H9 (cell line): ENCODE measurements at regions not wholly inside any gene's neighbourhood (a gene's known extent, or its start where the extent isn't known, plus 50 kb on each side); places are given as distances from the start of the nearest gene placed in this dataset.

ENCODE experiments used
- DNase-seq: peaks from one replicate; pipeline ENCODE4 v3.0.0-alpha.2; 2017
- H2AFZ ChIP-seq: one replicate; pipeline ENCODE4 v1.6.1; 2013; ENCODE audit warnings: mild to moderate bottlenecking, low read length, control low read depth, moderate library complexity
- H2AK5ac ChIP-seq: 2 replicates; pipeline ENCODE4 v1.6.1; 2013; ENCODE audit warnings: low read length, control low read depth, mixed read lengths; ENCODE audit not compliant: insufficient read length
- H2BK120ac ChIP-seq: one replicate; pipeline ENCODE4 v1.6.1; 2013; ENCODE audit warnings: low read depth, mild to moderate bottlenecking, low read length, control low read depth, inconsistent platforms; ENCODE audit not compliant: poor library complexity, severe bottlenecking
- H2BK12ac ChIP-seq: 2 replicates; pipeline ENCODE4 v1.6.1; 2013; ENCODE audit warnings: low read length, control low read depth, mixed read lengths, low read depth; ENCODE audit not compliant: insufficient read length
- H2BK15ac ChIP-seq: 2 replicates; pipeline ENCODE4 v1.6.1; 2013; ENCODE audit warnings: low read depth, low read length, control low read depth
- H2BK20ac ChIP-seq: one replicate; pipeline ENCODE4 v1.6.1; 2013; ENCODE audit warnings: low read depth, mild to moderate bottlenecking, low read length, control low read depth, inconsistent platforms; ENCODE audit not compliant: poor library complexity, severe bottlenecking
- H2BK5ac ChIP-seq: 2 replicates; pipeline ENCODE4 v1.6.1; 2013; ENCODE audit warnings: low read length, control low read depth, mixed read lengths; ENCODE audit not compliant: insufficient read length
- H3K14ac ChIP-seq: 2 replicates; pipeline ENCODE4 v1.6.1; 2013; ENCODE audit warnings: low read length, control low read depth; ENCODE audit not compliant: insufficient read depth
- H3K18ac ChIP-seq: 2 replicates; pipeline ENCODE4 v1.6.1; 2013; ENCODE audit warnings: low read depth, mild to moderate bottlenecking, mixed read lengths, low read length, control low read depth; ENCODE audit not compliant: insufficient read length
- H3K23ac ChIP-seq: 2 replicates; pipeline ENCODE4 v1.6.1; 2013; ENCODE audit warnings: low read length, control low read depth, mixed read lengths, low read depth; ENCODE audit not compliant: insufficient read length
- H3K23me2 ChIP-seq: 2 replicates; pipeline ENCODE4 v1.6.1; 2013; ENCODE audit warnings: low read depth, mild to moderate bottlenecking, mixed read lengths, low read length, control low read depth; ENCODE audit not compliant: insufficient read length, poor library complexity, severe bottlenecking
- H3K27ac ChIP-seq: 2 replicates; pipeline ENCODE4 v1.5.1; 2013; ENCODE audit warnings: low read length, control low read depth, mixed read lengths, low read depth; ENCODE audit not compliant: insufficient read length
- H3K27me3 ChIP-seq: 2 replicates; pipeline ENCODE4 v1.6.1; 2013; ENCODE audit warnings: low read length, control low read depth, inconsistent platforms; ENCODE audit not compliant: insufficient read depth
- H3K4ac ChIP-seq: 2 replicates; pipeline ENCODE4 v1.6.1; 2013; ENCODE audit warnings: low read depth, mild to moderate bottlenecking, control low read depth, inconsistent platforms, low read length, moderate library complexity
- H3K4me1 ChIP-seq: 2 replicates; pipeline ENCODE4 v1.6.1; 2013; ENCODE audit warnings: low read length, control low read depth, inconsistent platforms; ENCODE audit not compliant: insufficient read depth
- H3K4me2 ChIP-seq: 2 replicates; pipeline ENCODE4 v1.6.1; 2013; ENCODE audit warnings: low read length, control low read depth, mixed read lengths; ENCODE audit not compliant: insufficient read length, insufficient read depth
- H3K56ac ChIP-seq: 2 replicates; pipeline ENCODE4 v1.6.1; 2013; ENCODE audit warnings: low read depth, mild to moderate bottlenecking, mixed read lengths, low read length, control low read depth; ENCODE audit not compliant: insufficient read length
- H3K79me1 ChIP-seq: 2 replicates; pipeline ENCODE4 v1.6.1; 2013; ENCODE audit warnings: low read depth, mild to moderate bottlenecking, moderate library complexity, low read length, control low read depth, inconsistent platforms; ENCODE audit not compliant: insufficient read depth, poor library complexity, severe bottlenecking
- H3K79me2 ChIP-seq: 2 replicates; pipeline ENCODE4 v1.6.1; 2013; ENCODE audit warnings: low read length, control low read depth, inconsistent platforms; ENCODE audit not compliant: insufficient read depth
- H3K9ac ChIP-seq: 2 replicates; pipeline ENCODE4 v1.6.1; 2013; ENCODE audit warnings: low read length, control low read depth, mixed read lengths; ENCODE audit not compliant: insufficient read length; ENCODE audit errors: extremely low read depth
- H3K9me3 ChIP-seq: one replicate; pipeline ENCODE4 v1.6.1; 2013; ENCODE audit warnings: low read depth, low read length, inconsistent platforms; ENCODE audit not compliant: control insufficient read depth
- H3T11ph ChIP-seq: one replicate; pipeline ENCODE4 v1.6.1; 2013; ENCODE audit warnings: mild to moderate bottlenecking, low read length, control low read depth, inconsistent platforms
- H4K20me1 ChIP-seq: one replicate; pipeline ENCODE4 v1.6.1; 2013; ENCODE audit not compliant: control insufficient read depth, insufficient read length, insufficient read depth
- H4K5ac ChIP-seq: 2 replicates; pipeline ENCODE4 v1.6.1; 2013; ENCODE audit warnings: low read depth, mild to moderate bottlenecking, mixed read lengths, low read length, control low read depth; ENCODE audit not compliant: insufficient read length
- H4K8ac ChIP-seq: replicated peaks from 2 replicates; pipeline ENCODE4 v1.6.1; 2013; ENCODE audit warnings: low read length, control low read depth, mixed read lengths, low read depth; ENCODE audit not compliant: insufficient read length
- H4K91ac ChIP-seq: 2 replicates; pipeline ENCODE4 v1.6.1; 2013; ENCODE audit warnings: low read depth, mild to moderate bottlenecking, moderate library complexity, mixed read lengths, low read length, control low read depth; ENCODE audit not compliant: insufficient read length
- H3K27ac Mint-ChIP-seq, 3 experiments: 2 replicates in 2 of 3; 3 replicates in 1 of 3; pipeline ENCODE4 v1.8.0; 2020 to 2021; ENCODE audit warnings: mixed read lengths in 3 of 3, mild to moderate bottlenecking in 1 of 3, moderate library complexity in 1 of 3
- H3K27me3 Mint-ChIP-seq: 2 replicates; pipeline ENCODE4 v1.8.0; 2021; ENCODE audit warnings: low read depth, mild to moderate bottlenecking, moderate library complexity, mixed read lengths
- H3K36me3 Mint-ChIP-seq, 3 experiments: 2 replicates in 2 of 3; 3 replicates in 1 of 3; pipeline ENCODE4 v1.8.0; 2020 to 2021; ENCODE audit warnings: low read depth in 3 of 3, mixed read lengths in 3 of 3; ENCODE audit not compliant: insufficient read depth in 1 of 3
- H3K4me1 Mint-ChIP-seq, 2 experiments: 2 replicates each; pipeline ENCODE4 v1.8.0; 2020; ENCODE audit warnings: mixed read lengths in 2 of 2
- H3K4me3 Mint-ChIP-seq, 2 experiments: 2 replicates in 1 of 2; 3 replicates in 1 of 2; pipeline ENCODE4 v1.8.0; 2020 to 2021; ENCODE audit warnings: mild to moderate bottlenecking in 2 of 2, mixed read lengths in 2 of 2, moderate library complexity in 1 of 2
- H3K9me3 Mint-ChIP-seq, 2 experiments: 2 replicates in 1 of 2; 3 replicates in 1 of 2; pipeline ENCODE4 v1.8.0; 2020; ENCODE audit warnings: mild to moderate bottlenecking in 2 of 2, mixed read lengths in 2 of 2, moderate library complexity in 1 of 2
- CTCF ChIP-seq: fragments of 200-600 bp; sonication (generic); conservative IDR thresholded peaks from 3 replicates; pipeline ENCODE4 v1.8.0; 2021; ENCODE audit warnings: antibody characterized with exemption, mild to moderate bottlenecking
- WGBS: extraction: QIAGEN DNeasy Blood & Tissue Kit; methylation state at CpG from one replicate; pipeline ENCODE4 v1.1.7; 2013; ENCODE audit warnings: missing lambda C conversion rate, low lambda C conversion rate, mixed read lengths; ENCODE audit not compliant: insufficient read length; ENCODE audit errors: extremely low coverage; 5-methylcytosine and 5-hydroxymethylcytosine counted together

GRCh38 chr2:41886757-41887156 lies 161.1 kb upstream of the PKDCC start:
- no peaks in the 10 kb centered on the region for H3K4me1 ChIP-seq
- no peak overlapping the region for H2BK20ac ChIP-seq
- no peak overlapping the region for H3K56ac ChIP-seq
- Mint-ChIP-seq H3K27ac (no peak overlapping the region), H3K9me3 (no peaks in the 10 kb centered on the region), H3K4me1 (peaks cover 3 to 9% of the 10 kb centered on the region in 2 experiments), H3K4me3 (no peak overlapping the region), H3K36me3 (no peaks in the 10 kb centered on the region), H3K27me3 (peaks cover 2% of the 10 kb centered on the region)
- H3K4me2 ChIP-seq, result no peak overlapping the region
- no peak overlapping the region for H3K14ac ChIP-seq
- no peak overlapping the region for H2AFZ ChIP-seq
- no peak overlapping the region for H3T11ph ChIP-seq
- DNase-seq, result no peak
- no peak overlapping the region for H3K9ac ChIP-seq
- TF ChIP-seq CTCF, result no peak
- no peaks in the 10 kb centered on the region for H3K23me2 ChIP-seq
- H3K79me1 ChIP-seq, result no peaks in the 10 kb centered on the region
- H2BK120ac ChIP-seq, result no peak overlapping the region
- no peak overlapping the region for H2BK12ac ChIP-seq
- H2BK15ac ChIP-seq, result no peak overlapping the region
- H3K79me2 ChIP-seq, result no peaks in the 10 kb centered on the region
- no peak overlapping the region for H4K91ac ChIP-seq
- no peaks in the 10 kb centered on the region for H3K9me3 ChIP-seq
- no peak overlapping the region for H2AK5ac ChIP-seq
- no peak overlapping the region for H3K23ac ChIP-seq
- no peaks in the 10 kb centered on the region for H4K20me1 ChIP-seq
- H3K27me3 ChIP-seq, result no peaks in the 10 kb centered on the region
- WGBS, result no CpG with 5 or more reads among the region's 2 CpGs
- H4K8ac ChIP-seq, result no peak overlapping the region
- H2BK5ac ChIP-seq, result no peak overlapping the region
- no peak overlapping the region for H3K18ac ChIP-seq
- no peak overlapping the region for H4K5ac ChIP-seq
- H3K4ac ChIP-seq, result no peak overlapping the region
- no peak overlapping the region for H3K27ac ChIP-seq
